ENCODE measurements at regions not wholly inside any gene's neighbourhood (a gene's known extent, or its start where the extent isn't known, plus 50 kb on each side); places are given as distances from the start of the nearest gene placed in this dataset.
"Not testable (repeated sequence)": the region's sequence is repeated elsewhere in the genome, so short reads cannot be mapped to it uniquely, and the experiment has no call there.

DNA sequence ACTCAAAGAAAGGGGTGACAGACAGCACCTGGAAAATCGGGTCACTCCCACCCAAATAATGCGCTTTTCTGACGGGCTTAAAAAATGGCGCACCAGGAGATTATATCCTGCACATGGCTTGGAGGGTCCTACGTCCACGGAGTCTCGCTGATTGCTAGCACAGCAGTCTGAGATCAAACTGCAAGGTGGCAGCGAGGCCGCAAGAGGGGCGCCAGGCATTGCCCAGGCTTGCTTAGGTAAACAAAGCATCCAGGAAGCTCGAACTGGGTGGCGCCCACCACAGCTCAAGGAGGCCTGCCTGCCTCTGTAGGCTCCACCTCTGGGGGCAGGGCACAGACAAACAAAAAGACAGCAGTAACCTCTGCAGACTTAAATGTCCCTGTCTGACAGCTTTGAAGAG lies 741.5 kb downstream of the BCKDHB start:
- H3K9me3 ChIP-seq (ENCODE audit: control insufficient read depth, insufficient read depth, low read depth, low read length); H3K27ac ChIP-seq (ENCODE audit: extremely low read depth, low read depth, low read length); H3K4me1 ChIP-seq (ENCODE audit: control insufficient read depth, insufficient read depth, low read length); POLR2A ChIA-PET; H3K36me3 ChIP-seq (ENCODE audit: control insufficient read depth in 2 of 2, insufficient read depth in 1 of 2, low read length in 2 of 2); H3K4me3 ChIP-seq (ENCODE audit: low read depth, low read length): not testable (repeated sequence)
- CTCF ChIA-PET, result interaction anchor here (0.6 kb wide), 1 partner anchor 28 kb away, joined by 3 read pairs; no protein-coding TSS in a partner anchor

DNA sequence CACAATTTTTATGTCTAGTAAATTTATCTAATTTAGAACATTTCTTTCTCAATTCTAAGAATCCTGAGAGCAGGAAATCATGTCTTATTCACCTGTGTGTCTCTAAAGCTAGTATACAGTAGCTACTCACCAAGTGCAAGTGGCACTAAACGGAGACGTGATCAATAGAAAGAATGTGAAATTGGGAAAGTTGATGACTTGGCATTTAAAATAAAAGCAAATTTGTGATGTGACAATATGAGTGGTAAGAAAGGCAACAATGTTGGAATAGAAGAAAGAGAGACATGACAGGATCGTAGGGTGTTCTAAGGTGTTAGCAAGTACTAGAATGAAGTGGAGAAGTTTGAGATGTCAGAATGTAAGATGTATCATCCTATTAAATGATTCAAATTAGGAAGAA lies 725.9 kb downstream of the BCKDHB start:
- Histone ChIP-seq H3K36me3 (ENCODE audit: control insufficient read depth in 2 of 2, insufficient read depth in 1 of 2, low read length in 2 of 2) (no peaks in the 10 kb centered on the region), H3K4me1 (ENCODE audit: control insufficient read depth, insufficient read depth, low read length) (no peaks in the 10 kb centered on the region), H3K27ac (ENCODE audit: extremely low read depth, low read depth, low read length) (no peak overlapping the region), H3K4me3 (ENCODE audit: low read depth, low read length) (no peak overlapping the region), H3K9me3 (ENCODE audit: control insufficient read depth, insufficient read depth, low read depth, low read length) (no peaks in the 10 kb centered on the region)
- CTCF ChIA-PET, result interaction anchor here (0.5 kb wide), 1 partner anchor 921 kb away, joined by 3 read pairs; no protein-coding TSS in a partner anchor
- TF ChIP-seq RBAK (tag by site-specific recombination; IDR thresholded peaks at IDR 0.05) (no peak), HOXA7 (CRISPR knock-in tag; IDR thresholded peaks at IDR 0.05; ENCODE audit: borderline replicate concordance) (no peak), ZSCAN18 (tag by site-specific recombination; IDR thresholded peaks at IDR 0.05) (no peak), ZNF354C (tag by site-specific recombination; IDR thresholded peaks at IDR 0.05; ENCODE audit: borderline replicate concordance, low read depth) (no peak), ZNF529 (tag by site-specific recombination; IDR thresholded peaks at IDR 0.05; ENCODE audit: insufficient replicate concordance) (no peak), ZNF19 (tag by site-specific recombination; IDR thresholded peaks at IDR 0.05; ENCODE audit: low read depth) (no peak), INSM2 (tag by site-specific recombination; IDR thresholded peaks at IDR 0.05) (no peak), ZNF169 (tag by site-specific recombination; IDR thresholded peaks at IDR 0.05) (no peak), ZSCAN4 (tag by site-specific recombination; IDR thresholded peaks at IDR 0.05) (no peak), ZXDB (tag by site-specific recombination; IDR thresholded peaks at IDR 0.05) (no peak), ZBTB11 (tag by site-specific recombination; conservative IDR thresholded peaks at IDR 0.05; ENCODE audit: low read depth) (no peak), ZNF791 (tag by site-specific recombination; IDR thresholded peaks at IDR 0.05) (no peak)
- POLR2A ChIA-PET, result no interaction called here

GRCh38 chr6:80793411-80793810 lies 686.9 kb downstream of the BCKDHB start:
- Histone ChIP-seq H3K9me3 (ENCODE audit: control insufficient read depth, insufficient read depth, low read depth, low read length) (no peaks in the 10 kb centered on the region), H3K36me3 (ENCODE audit: control insufficient read depth in 2 of 2, insufficient read depth in 1 of 2, low read length in 2 of 2) (no peaks in the 10 kb centered on the region), H3K4me1 (ENCODE audit: control insufficient read depth, insufficient read depth, low read length) (no peaks in the 10 kb centered on the region), H3K27ac (ENCODE audit: extremely low read depth, low read depth, low read length) (no peak overlapping the region), H3K4me3 (ENCODE audit: low read depth, low read length) (no peak overlapping the region)
- TF ChIP-seq, protein P1, sequence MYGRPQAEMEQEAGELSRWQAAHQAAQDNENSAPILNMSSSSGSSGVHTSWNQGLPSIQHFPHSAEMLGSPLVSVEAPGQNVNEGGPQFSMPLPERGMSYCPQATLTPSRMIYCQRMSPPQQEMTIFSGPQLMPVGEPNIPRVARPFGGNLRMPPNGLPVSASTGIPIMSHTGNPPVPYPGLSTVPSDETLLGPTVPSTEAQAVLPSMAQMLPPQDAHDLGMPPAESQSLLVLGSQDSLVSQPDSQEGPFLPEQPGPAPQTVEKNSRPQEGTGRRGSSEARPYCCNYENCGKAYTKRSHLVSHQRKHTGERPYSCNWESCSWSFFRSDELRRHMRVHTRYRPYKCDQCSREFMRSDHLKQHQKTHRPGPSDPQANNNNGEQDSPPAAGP (tag by site-specific recombination; IDR thresholded peaks at IDR 0.05), result no peak
- ChIA-PET CTCF (no interaction called here), POLR2A (no interaction called here)
